Smooth muscle cell (in vitro differentiated cells): ENCODE measurements at regions not wholly inside any gene's neighbourhood (a gene's known extent, or its start where the extent isn't known, plus 50 kb on each side); places are given as distances from the start of the nearest gene placed in this dataset.
A peak's percentile ranks its signal among the peaks of the same experiment; 100 is the strongest.

Source experiments
- DNase-seq: peaks from one replicate; lab custom pipeline; 2025; ENCODE audit not compliant: unreplicated experiment; lab: John Stamatoyannopoulos, UW
- H2AFZ ChIP-seq: fragments of 200-600 bp; sonication (generic); 2 replicates; pipeline ENCODE4 v1.6.0; 2016; ENCODE audit warnings: antibody characterized with exemption, low read depth, mild to moderate bottlenecking
- H3F3A ChIP-seq: fragments of 200-600 bp; sonication (generic); 2 replicates; pipeline ENCODE4 v1.6.0; 2017; ENCODE audit warnings: antibody characterized with exemption, low read depth
- H3K27ac ChIP-seq: fragments of 200-600 bp; sonication (generic); 2 replicates; pipeline ENCODE4 v1.5.1; 2016; ENCODE audit warnings: low read depth, mild to moderate bottlenecking
- H3K27me3 ChIP-seq: fragments of 200-600 bp; sonication (generic); 2 replicates; pipeline ENCODE4 v1.6.1; 2016; ENCODE audit warnings: low read depth, mild to moderate bottlenecking
- H3K36me3 ChIP-seq: fragments of 200-600 bp; sonication (generic); 2 replicates; pipeline ENCODE4 v1.5.1; 2016; ENCODE audit warnings: low read depth
- H3K4me1 ChIP-seq: fragments of 200-600 bp; sonication (generic); 2 replicates; pipeline ENCODE4 v1.5.1; 2016; ENCODE audit warnings: low read depth
- H3K4me2 ChIP-seq: fragments of 200-600 bp; sonication (generic); 2 replicates; pipeline ENCODE4 v1.6.0; 2016; ENCODE audit warnings: mild to moderate bottlenecking
- H3K4me3 ChIP-seq: fragments of 200-600 bp; sonication (generic); 2 replicates; pipeline ENCODE4 v1.5.1; 2016; ENCODE audit warnings: mild to moderate bottlenecking
- H3K79me2 ChIP-seq: fragments of 200-600 bp; sonication (generic); 2 replicates; pipeline ENCODE4 v1.6.0; 2016; ENCODE audit warnings: low read depth, mild to moderate bottlenecking
- H3K9ac ChIP-seq: fragments of 200-600 bp; sonication (generic); 2 replicates; pipeline ENCODE4 v1.6.0; 2016; ENCODE audit warnings: low read depth
- H3K9me3 ChIP-seq: fragments of 200-600 bp; sonication (generic); replicated peaks from 2 replicates; pipeline ENCODE4 v1.5.1; 2016; ENCODE audit warnings: low read depth
- H4K20me1 ChIP-seq: fragments of 200-600 bp; sonication (generic); 2 replicates; pipeline ENCODE4 v1.6.0; 2016; ENCODE audit warnings: low read depth
- CTCF ChIP-seq: fragments of 200-600 bp; sonication (generic); IDR thresholded peaks from 2 replicates; pipeline ENCODE4 v1.5.1; 2017; ENCODE audit warnings: borderline replicate concordance, mild to moderate bottlenecking, antibody characterized with exemption; ENCODE audit not compliant: insufficient read depth, poor library complexity, severe bottlenecking
- WGBS: methylation state at CpG from one replicate; pipeline ENCODE4 v1.1.7; 2016; ENCODE audit warnings: low lambda C conversion rate; 5-methylcytosine and 5-hydroxymethylcytosine counted together

GRCh38 chr4:177105536-177105935 is 204.1 kb upstream of the NEIL3 start:
- no peak overlapping the region for H3K9ac ChIP-seq
- DNase-seq = no peak
- no peaks in the 10 kb centered on the region for H3K79me2 ChIP-seq
- no peaks in the 10 kb centered on the region for H4K20me1 ChIP-seq
- no peak overlapping the region for H3K4me2 ChIP-seq
- no peaks in the 10 kb centered on the region for H3K36me3 ChIP-seq
- WGBS = 94% methylated on average over 6 of the region's 6 CpGs
- H3K4me1 ChIP-seq = no peaks in the 10 kb centered on the region
- H3K27ac ChIP-seq = no peak overlapping the region
- no peaks in the 10 kb centered on the region for H3F3A ChIP-seq
- H3K9me3 ChIP-seq = no peaks in the 10 kb centered on the region
- H2AFZ ChIP-seq = no peak overlapping the region
- H3K4me3 ChIP-seq = no peak overlapping the region
- TF ChIP-seq CTCF = no peak
- no peaks in the 10 kb centered on the region for H3K27me3 ChIP-seq

DNA sequence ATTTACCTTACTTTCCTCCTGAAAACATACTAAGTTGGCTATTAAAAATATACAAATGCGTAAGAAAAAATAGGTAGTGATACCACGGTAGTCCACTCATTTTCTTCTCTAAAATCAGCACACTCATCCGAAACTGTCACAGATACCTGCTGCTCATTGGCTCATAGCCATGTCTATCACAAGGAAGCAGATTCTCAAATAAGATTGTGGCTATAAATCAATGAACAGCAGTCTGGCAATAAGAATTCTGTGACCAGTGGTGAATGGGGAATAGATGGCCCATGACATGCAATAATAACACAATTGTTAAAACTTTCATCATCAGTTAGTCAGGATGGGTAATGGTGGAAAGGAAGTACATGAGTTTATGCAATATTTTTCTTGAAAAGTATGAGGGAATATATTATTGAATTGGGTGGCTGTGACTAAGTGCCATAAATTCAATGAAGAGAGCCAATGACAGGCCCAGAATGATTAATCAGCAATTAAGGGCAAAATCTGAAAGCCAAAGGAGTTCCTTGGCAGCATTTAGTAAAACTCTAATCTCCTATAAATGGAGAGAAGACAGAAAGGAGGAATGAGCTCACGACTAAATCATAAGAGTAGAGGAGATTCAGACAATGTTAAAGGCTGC is 202.3 kb upstream of the NEIL3 start:
- Histone ChIP-seq H3F3A (no peaks in the 10 kb centered on the region), H3K4me2 (no peak overlapping the region), H3K27me3 (no peaks in the 10 kb centered on the region), H3K79me2 (no peaks in the 10 kb centered on the region), H3K9me3 (no peaks in the 10 kb centered on the region), H3K27ac (no peak overlapping the region), H3K4me3 (no peak overlapping the region), H4K20me1 (no peaks in the 10 kb centered on the region), H3K9ac (no peak overlapping the region), H3K36me3 (no peaks in the 10 kb centered on the region), H3K4me1 (no peaks in the 10 kb centered on the region), H2AFZ (no peak overlapping the region)
- no peak for TF ChIP-seq CTCF
- no peak for DNase-seq
- WGBS = 68% methylated on average over 4 of the region's 4 CpGs

DNA sequence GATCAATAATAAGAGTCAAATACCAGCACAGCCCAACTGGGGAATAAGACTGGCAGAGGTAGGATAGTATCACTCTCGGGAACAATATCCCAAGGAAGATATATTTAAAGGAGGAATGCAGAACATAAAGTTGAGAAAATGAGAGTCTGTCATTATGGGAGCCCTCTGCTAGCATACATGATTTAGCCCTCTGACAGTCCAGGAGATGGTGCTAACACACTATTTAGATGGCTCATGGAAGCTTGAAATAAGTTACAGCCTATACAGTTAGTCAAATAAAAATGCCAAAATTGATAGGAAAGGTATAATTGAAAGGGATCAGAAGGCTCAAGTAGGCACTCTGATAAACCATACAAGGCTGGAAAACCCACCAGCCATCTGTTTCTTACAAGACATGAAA is 201.0 kb upstream of the NEIL3 start:
- no peak overlapping the region for H3K27ac ChIP-seq
- no peaks in the 10 kb centered on the region for H4K20me1 ChIP-seq

More for the DNA sequence above, 201.0 kb upstream of the NEIL3 start:
- no peak overlapping the region for H3K4me2 ChIP-seq
- H3K4me1 ChIP-seq = no peaks in the 10 kb centered on the region
- TF ChIP-seq CTCF = peak; percentile 22
- H2AFZ ChIP-seq = no peak overlapping the region
- no peaks in the 10 kb centered on the region for H3K9me3 ChIP-seq
- H3K4me3 ChIP-seq = no peak overlapping the region
- no peak overlapping the region for H3K9ac ChIP-seq
- H3K36me3 ChIP-seq = no peaks in the 10 kb centered on the region
- no peaks in the 10 kb centered on the region for H3K27me3 ChIP-seq
- H3K79me2 ChIP-seq = no peaks in the 10 kb centered on the region
- H3F3A ChIP-seq = no peaks in the 10 kb centered on the region
- no peak for DNase-seq
- WGBS = 91% methylated on average over 1 of the region's 1 CpG
